SHP77 (cell line): ENCODE measurements at regions not wholly inside any gene's neighbourhood (a gene's known extent, or its start where the extent isn't known, plus 50 kb on each side); places are given as distances from the start of the nearest gene placed in this dataset.
"Not testable (repeated sequence)": the region's sequence is repeated elsewhere in the genome, so short reads cannot be mapped to it uniquely, and the experiment has no call there.

Source experiments
- DNase-seq, 2 experiments: peaks; one replicate each; lab custom pipeline; 2025; lab: John Stamatoyannopoulos, UW

DNA sequence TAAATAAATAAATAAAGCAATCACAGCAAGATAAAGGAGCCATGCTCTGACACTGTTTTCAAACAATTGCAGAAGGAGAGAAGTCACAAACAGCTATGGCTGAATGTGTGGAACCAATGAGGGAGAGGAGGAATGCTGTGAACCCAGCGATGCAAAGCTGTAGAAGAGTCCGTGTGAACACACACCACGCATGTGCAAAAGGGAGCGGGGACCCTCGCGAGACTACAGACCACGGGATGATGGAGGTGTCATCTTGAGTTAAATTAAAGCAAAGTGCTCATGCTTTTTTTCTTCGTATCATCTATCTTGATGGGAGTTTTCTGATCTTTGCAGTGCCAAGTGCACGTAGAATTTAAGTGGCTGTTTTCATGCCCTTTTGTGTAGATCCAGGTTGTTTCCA lies 123.8 kb upstream of the CDH5 start:
- no peak for DNase-seq

DNA sequence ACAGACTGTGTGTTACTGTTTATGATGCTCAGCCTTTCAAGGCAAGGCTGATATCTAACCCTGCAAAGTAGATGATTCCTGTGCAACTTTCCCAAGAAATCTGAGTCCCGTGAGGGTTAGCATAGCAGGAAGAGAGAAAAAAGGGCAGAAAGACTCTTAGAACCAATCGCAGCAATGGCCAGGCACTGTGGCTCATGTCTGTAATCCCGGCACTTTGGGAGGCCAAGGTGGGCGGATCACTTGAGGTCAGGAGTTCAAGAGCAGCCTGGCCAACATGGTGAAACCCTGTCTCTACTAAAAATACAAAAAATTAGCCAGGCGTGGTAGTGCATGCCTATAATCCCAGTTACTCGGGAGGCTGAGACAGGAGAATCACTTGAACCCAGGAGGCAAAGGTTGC lies 124.3 kb upstream of the CDH5 start:
- DNase-seq = not testable (repeated sequence)

DNA sequence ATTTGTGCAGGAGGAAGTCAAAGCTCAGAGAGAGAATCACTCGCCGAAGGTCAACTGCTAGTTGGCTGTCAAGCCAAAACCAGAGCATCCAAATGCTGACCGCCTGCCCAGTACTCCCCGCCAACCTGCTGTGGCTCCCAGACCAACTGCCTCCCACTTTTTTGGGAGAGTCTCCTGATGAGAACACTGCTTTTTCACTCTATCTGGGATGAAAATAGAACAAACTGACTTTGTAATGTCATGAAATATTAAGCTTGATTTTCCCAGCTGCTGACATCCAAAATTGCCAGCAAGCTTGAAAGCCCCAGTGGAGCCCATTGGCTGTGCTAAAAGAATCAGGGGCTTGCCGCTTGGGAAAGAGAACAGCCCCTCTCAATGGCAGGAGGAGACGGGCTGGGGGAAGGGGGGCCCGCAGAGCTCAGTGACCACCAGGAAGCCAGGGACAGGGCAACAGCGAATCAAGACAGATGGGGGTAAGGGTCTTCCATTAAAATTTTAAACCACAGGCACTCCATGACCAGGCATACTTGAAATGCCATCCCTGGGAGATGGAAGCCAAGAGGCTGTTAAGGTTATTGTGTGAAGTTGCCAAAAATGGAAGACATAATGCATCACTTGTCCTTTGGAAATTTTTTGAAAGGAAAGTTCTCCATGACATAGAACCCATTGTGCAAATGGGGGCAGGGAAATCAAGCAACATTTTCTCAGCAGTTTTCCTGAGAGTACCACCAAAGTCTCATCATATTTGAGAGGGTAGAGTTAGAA lies 125.7 kb upstream of the CDH5 start:
- DNase-seq = no peak

DNA sequence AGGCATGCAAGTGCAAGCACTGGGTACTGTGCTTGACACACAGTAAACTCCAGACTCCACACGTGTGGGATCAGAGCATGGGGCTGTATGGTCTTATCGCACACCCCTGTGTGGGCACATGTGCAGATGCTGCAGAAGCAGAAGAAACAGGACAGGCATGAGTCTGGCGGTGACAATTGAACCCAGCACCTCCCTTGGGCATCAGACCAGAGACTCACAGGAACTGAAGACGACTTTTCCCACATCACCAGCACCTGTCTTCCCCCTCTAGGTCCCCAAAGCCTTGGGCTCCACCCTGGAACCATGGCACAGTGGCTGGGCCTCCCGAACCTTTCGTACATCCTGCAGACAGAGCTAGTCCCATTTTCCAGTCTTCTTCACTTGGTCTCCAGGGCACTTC lies 126.4 kb upstream of the CDH5 start:
- no peak for DNase-seq

DNA sequence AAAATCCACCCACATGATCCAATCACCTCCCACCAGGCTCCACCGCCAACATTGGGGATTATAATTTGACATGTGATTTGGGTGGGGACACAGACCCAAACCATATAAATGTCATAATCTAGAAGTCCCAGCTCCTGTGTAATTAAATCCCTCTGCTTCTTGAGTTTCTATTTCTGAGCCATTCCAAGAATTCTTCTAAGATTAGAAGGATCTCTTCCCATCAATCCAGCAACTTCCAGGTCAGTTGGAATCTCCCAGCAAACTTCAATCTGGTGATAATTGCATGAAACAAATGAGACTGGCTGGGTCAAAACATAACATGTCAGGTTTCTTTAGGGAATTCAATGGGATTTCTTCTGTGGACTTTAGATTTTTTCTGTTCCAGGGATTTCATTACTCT lies 127.8 kb upstream of the CDH5 start:
- no peak for DNase-seq

DNA sequence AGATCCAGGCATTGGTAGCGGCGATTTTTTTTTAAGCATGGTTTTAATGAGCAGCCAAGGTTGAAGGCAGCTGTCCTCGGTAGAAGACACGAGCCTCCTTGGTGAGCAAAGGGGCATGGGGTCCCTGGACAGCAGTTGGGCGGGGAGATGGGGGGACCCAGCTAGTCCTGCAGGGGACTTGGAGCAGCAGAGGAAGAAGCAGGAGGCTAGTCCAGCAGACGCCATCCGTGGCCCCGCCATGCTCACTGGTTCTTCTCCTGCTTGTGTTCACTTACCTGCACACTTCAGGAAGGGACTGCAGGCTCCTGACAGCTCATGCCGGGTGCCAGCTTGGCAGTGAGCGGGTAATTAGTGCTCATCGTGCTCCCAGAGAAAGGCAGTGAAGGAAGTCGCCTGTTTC lies 130.2 kb upstream of the CDH5 start:
- no peak for DNase-seq

DNA sequence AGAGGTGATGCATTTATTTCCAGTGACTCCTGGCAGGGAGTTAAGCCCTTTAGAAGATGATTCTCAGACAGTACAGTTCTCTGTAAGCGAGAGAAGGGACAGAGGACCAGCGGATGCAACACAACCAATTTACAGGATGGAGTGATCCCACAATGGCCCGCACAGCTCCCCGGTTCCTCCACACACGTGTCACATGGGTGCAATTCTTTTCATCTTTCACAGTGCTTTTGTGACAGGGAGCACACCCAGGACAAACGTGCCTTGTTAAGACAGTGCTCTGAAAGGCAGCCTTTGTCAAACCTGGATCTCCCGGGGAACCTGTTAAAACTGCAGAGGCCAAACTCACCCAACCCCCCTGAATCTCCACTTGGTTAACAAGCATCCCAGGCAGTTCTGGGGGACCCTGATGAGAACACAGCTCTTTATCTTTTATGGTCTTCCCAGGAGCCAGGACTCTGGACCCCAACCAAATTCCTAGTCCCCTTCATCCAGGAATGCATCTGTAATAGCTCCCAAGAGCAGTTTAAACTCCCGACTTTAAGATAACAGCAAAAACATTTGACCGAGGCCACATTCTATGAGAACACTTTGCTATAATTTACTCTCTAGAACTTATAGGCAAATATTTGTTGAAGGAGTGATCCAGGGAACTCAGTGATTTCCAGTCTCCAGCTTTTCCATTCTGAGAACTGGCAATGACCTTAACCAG lies 134.9 kb upstream of the CDH5 start:
- no peak for DNase-seq

DNA sequence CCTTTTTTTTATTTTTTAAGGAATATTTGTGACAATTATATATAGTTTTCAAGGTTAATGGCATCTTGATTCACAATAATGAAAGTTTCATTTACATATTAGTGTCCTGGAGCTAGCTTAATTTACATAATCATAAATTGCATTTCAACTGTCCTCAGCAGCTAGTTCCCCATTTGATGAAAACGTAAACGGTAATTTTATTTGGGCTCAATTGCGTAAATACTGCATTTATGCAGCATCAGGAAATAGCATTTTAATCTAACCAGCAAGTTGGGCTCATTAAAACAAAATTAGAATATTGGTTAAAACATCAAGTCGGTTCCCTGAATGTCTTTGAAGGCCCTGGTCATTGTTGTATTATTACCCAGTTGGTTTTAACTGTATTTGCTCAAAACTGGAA lies 136.8 kb upstream of the CDH5 start:
- no peak for DNase-seq

DNA sequence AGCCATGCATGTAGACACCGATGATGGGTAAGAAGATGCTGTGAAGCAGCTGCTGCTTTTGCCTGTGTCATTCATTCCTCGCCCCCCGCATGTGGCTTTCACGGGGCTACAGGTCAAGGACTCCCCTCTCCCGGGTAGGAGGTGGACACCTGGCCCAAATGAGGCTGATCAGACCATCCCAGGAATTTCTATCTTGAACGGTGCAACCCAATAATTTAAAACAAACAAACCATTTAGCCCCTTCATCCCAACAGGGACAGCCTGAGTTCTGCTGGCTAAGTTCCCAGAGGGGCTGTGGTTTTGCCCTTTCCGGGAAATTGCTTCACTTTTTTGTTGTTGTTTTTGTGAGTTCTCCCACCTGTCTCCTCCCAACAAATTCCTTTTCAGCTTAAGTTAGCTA lies 137.7 kb upstream of the CDH5 start:
- DNase-seq = no peak

DNA sequence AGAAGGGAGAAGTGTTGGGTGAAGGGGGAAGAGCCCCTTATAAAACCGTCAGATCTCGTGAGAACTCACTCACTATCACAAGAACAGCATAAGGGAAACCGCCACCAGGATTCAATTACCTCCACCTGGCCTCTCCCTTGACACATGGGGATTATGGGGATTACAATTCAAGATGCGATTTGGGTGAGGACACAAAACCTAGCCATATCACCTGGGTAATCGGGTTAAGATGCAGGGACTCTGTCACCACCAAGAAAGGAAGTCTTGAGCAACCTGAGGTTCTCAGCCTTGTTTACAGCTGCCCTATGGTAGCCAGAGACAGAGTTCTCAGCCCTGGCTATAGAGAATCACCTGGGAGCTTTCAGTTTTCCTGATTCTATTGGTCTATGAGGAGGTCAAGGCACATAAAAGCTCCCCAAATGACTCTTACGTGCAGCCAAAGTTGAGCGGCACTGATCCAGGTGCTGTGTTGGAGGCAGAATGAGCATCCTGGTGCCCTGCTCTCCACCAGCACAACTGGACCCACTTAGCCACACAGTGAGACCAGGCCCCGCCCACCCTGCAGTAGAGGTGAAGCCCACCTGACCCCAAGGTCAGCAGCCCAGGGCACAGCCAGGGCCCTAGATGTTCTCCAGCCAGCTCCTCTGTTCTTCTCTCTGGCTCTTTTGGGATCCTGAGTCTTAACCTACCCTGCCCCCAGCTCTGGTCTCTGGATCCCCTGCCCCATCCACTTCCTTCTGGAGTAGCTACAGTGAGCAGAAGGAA lies 138.5 kb upstream of the CDH5 start:
- DNase-seq = no peak

DNA sequence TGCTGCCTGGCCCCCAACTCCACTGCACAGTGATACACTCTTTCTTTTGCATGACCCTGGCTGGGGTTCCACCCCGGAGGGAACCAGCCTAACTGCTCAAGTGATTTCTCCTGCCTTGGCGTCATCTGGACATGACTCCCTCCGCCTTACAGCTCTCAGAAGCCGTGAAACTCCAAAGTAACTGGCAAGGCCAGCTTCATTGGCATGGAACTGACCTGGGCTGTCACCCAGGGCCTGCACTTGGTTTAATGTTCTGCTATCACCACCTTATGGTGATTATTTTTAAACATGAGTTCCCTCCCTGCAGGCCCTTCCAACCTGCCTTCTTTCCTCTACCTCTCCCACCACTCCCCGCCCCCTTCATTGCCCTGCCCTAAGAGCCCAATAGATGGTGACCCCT lies 139.7 kb upstream of the CDH5 start:
- DNase-seq = no peak

DNA sequence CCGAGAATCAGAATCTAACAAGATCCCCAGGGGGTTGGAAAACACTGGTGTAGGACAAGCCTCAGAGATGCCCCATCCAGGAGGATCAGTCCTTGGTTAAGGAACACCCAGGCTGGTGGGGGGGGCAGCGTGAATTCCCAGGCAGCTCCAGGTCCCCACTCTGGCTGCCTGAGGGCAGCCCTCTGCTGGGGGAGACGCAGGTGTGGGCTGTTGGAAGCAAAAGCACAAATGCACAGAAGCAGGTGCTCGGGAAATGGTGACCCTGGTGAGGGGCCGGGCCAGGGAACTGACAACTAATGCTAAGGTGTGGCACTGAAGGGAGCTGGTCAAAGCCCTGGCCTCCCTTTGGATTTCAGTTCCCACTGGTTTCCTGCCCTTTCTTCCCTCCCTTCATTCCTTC lies 140.8 kb upstream of the CDH5 start:
- no peak for DNase-seq

DNA sequence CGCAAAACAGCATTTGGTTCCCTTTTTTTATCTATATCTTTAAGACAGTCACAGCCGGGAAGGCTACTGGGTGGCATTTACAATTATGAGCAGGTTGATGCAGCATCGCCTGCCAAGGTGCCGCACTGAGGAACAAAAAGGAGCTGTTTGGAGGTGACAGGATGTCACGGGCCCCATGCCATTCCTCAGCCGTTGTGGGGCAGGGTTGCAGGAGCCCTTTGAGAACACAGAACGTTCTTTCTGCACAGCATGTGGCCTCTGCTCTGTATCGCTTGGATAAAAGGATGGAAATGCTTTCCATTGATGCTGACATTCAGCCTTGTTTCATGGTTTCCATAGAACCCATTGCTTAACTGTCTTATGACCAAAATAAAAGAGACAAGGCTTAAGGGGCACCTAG lies 141.9 kb upstream of the CDH5 start:
- no peak for DNase-seq

DNA sequence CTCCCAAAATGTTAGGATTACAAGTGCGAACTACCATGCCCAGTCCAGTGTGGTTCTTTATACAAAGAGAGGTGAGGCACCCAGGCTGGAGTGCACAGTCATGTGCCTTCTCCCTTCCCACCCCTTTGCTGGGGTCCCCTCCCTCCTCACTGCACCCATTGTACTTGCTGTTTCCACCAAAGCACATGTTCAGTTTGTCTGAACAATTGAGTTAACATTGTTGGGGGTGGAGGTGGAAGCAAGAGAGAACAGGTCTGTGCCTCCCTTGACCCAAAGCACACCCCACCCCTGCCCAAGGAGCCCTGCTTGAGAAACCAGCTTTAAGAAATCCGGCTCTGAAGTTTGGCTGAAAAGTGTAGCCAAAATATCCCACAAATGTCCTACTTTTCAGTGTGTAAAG lies 142.3 kb upstream of the CDH5 start:
- no peak for DNase-seq

DNA sequence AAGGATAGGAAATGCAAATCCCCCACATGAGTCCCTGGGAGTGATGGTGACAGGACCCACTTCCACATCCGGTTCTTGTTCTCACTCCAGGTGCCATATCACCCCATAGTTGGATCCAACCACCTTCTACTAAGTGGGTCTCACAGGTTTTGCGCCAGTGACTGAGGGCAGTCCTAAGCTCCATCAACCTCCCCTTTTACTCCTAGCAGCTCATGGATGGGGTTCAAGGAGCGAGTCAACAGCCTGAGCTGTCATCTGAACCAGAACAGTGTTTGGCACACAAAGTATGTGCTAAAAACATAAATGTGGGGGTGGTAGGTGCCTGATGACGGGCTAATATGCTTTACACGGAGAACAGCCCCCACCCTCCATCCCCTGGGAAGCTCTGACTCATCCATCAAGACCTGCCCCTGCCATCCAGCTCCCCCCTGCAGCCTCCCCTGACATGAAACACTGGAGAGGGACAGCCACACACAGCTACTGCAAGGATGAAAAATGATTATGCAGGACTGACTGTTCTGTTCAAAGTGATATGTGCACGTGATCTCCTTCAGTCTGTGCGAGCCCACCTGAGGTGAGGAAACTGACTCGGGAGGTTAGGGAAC lies 143.2 kb upstream of the CDH5 start:
- no peak for DNase-seq

DNA sequence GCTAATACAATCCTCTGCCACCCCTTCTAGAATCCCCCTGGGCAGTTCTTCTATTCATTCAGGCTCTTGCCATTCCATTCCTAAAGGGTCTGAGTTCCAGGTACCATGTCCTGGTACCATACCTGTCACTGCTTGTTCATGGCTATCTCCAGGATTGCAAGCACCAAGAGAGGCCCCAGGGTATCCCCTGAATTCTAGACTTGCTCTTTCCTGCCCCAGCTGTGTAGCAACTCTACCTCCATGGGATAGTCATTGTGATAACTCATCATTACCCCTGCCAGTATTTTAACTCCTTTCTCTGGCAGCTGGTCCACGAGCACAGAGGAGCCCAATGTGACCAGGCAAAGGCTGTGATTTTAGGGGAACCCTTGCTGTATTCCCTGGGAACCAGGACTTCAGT lies 143.7 kb upstream of the CDH5 start:
- no peak for DNase-seq

DNA sequence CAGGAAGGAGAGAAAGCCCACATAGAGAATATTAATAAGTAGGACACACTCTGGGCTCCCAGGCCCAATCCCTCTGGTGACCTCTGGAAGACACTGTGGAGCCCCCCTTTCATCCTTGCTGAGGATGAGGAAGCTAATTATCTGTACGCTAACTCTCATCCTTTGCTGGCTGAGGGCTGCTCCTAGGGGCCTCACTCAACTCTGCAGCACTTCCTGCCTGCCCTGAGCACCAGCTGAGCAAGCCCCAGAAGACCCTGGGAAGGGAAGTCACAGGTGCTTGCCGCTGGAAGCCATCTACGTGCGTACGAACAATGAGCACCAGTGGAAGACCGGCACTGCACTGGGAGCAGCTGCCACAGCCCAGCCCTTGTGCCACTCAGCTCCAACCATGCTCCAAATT lies 145.8 kb upstream of the CDH5 start:
- peak; percentile 25 to 49 for DNase-seq

DNA sequence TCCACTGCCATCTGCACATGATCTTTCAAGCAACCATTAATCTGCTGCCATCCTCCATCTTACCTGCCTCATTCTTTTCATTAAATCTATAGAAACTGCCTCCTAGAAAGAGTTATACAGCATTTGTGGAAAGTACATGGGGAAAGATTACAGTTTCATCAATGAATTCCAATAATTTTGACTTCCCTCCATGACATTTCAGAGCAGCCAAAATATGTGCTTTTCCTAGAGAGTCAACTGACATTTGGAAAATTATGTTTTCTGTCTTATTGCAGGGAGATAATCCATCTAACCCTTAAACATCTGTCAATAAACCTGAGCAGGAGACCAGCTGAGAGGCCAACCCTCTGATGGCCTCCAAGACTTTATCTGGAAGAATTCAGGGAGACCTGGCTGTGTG lies 147.0 kb upstream of the CDH5 start:
- DNase-seq = no peak

DNA sequence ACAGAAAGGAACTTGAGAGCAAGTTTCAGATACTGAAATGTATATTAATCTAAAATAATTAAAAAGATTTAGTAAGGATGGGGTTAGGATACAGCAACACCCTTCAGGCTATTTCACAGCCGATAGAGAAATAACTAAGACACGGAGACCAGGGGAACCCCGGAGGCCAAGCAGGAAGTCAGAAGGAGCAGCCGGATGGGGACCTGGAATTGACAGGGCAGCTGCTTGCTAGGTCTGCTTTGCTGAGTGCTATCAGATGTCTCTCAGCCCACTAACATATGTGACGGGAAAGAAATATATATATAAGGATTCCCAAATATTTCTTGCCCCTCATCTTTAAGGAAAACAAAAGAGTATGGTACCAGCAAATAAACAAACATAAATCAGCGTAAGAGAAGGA lies 154.1 kb upstream of the CDH5 start:
- peak in 1 of 2 experiments; percentile 21 for DNase-seq

DNA sequence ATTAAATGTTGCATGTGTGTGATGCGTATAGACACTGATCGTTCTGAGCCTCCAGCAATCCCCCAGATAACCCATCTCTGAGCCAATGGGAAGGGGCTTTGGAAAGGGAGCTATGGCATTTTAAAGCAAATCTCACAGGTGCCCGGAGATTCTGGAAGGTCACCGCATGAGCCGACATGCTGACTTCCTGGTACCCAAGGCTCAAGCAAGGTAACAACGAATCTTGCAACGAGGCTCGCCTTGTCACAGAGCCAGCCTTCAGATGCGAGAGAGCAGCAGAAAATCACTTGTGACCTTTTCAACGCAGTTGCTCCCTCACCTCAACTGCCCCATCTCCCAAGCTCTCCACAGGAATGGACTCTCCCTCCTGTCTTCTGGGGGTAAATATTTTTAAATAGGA lies 154.8 kb upstream of the CDH5 start:
- DNase-seq = no peak

DNA sequence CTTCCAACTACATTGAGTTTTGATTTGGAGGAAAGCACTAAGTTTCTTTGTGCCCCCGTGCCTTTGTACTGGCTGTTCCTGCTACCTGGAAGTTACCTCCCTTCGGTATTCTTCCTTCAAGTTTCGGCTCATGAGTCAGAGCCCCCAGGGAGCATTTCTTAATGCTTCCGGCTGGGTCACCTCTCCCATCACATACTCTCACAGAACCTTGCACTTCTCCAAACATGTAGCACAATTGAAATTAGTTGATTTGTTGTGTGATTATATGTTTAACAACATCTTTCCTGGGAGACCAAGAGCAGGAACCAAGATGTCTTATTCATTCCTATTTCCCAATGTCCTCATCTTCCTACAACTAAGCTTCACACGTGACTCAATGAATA lies 158.6 kb upstream of the CDH5 start:
- DNase-seq = no peak

DNA sequence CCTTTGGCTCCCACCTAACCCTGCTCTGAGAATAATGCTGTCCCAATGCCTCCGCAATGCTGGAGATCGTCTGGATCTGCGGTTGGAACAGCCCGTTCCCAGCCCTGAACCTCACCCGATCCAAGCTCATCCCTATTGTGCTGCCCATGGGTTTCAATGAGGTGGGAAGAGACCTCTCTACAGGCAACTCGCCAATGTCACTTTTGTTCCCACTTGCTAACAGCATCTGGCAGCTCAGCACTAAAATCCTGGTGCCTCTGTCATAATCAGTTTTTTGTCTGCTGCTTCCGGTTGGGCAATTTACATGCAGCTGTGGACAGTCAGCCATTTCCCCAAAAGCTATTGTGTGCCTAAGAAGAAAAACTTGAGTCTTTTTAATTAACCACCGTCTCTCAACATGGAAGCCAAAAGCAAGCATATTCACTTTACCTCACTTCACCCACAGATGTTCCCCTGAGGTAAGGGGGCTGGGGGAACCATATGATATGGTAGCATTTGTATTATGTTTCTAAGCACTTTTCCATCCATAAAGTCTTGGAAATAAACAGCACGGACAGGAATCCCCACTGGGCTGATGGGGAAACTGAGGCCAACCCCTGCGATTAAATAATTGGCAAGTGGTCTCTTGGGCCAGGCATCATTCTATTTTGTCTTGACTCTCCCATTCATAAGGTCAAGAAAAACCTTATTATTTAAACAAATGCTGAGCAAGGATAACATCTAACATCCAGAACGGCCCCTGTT lies 159.2 kb upstream of the CDH5 start:
- DNase-seq = peak; percentile 19 to 37
